GM19455 (cell line): ENCODE measurements at regions not wholly inside any gene's neighbourhood (a gene's known extent, or its start where the extent isn't known, plus 50 kb on each side); places are given as distances from the start of the nearest gene placed in this dataset.

Experiments used
- ATAC-seq: cut with Tn5 transposase; IDR thresholded peaks from one replicate; pipeline ENCODE4 v1.9.1; 2021; ENCODE audit not compliant: unreplicated experiment

DNA sequence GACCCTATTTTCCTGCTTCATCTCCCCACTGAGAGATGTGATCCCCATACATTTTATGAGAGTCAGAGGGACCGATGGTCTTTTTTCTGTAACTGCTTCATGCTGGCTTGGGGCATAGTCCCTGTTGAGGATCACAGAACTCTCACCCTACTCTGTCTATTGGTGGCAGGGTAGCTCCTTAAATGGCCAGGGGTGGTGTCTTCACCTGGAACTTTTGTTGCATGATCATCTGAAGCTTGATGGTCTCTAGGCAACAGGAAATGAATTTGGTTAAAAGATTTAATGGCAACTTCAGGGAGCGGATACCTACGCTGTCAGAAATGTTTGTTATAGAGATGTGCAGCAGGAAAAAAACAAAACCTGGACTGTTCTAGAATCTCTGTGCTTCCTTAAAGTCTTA is 87.0 kb upstream of the GLIS3 start:
- ATAC-seq: no peak

DNA sequence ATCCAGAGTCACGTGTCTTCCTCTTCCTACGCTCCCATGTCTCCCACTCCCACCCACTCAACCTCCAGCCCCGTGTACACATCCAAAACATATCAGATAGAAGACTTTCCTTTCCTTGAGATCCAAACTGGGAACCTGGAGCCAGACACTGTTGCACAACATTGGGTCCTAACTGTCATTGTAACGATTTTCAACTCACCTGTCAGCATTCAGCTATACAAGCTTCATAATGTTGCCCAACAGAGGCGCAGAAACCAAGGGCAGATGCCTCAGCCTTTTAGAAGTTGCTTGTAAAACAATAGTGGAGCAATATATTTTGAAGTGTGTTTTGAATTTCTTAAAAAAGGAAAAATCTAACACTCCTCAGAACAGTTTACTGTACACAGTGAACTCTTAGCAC is 84.9 kb upstream of the GLIS3 start:
- ATAC-seq: no peak

DNA sequence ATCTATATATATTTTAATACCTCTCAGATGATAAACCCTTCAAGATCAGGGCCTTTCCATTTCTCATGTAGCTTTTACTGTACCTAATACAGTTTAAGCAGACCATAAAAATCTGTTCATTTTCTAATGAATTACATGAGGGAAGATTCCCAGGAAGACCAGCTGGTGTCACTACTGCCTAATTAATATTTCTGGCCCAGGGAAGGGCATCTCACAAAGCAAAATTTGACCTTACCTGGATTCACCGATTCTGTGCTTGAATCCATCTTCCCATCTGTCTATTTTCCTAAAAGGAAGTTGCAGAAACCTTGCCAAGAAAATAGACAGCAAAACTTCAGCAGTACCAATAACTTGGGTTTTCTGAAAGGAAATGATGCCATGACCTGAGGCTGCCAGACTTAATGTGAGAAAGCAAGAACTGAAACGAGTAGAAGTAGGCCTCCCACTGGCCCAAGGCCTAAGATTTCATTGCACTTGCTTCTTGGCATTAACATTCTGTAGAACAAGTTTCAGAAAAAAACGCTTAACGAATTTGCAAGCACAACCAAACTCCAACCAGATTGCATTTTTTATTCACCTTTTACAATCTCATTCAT is 83.0 kb upstream of the GLIS3 start:
- no peak for ATAC-seq

DNA sequence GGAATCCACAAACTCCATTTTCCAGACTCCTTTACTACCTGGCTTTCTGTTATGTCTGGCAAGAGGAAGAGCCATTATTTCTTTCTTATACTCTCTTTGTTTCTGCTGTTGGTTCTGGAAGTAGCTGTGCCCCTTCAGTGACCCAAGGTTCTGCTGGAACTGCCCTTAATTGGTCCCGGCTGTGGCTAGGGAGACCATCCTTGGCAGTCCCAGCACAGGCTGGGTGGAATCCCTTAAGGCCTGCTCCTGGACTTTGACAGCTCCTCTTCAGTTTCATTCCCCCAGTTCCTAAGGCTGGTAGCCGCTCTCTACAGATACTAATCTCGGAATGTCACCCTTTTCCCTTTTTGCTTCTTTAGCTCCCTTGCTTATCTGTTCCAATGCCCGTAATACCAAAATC is 81.9 kb upstream of the GLIS3 start:
- no peak for ATAC-seq

DNA sequence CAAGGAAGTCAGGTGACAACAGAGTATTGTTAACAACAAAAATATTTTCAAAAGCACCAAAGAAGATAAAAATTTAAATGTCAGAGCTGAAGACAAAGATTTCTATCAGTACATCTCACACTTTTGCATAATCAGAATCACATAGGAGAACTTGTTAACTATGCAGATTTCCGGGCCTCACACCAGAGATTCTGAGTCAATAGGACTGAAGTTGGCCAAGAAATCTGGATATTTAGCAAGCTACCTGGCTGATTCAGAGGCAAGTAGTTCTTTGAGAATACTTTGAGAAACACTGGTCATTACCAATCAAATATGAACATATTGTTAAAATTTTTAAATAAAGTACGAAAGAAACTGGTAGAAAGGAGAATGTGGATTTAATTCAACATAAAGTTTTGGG is 80.5 kb upstream of the GLIS3 start:
- no peak for ATAC-seq

DNA sequence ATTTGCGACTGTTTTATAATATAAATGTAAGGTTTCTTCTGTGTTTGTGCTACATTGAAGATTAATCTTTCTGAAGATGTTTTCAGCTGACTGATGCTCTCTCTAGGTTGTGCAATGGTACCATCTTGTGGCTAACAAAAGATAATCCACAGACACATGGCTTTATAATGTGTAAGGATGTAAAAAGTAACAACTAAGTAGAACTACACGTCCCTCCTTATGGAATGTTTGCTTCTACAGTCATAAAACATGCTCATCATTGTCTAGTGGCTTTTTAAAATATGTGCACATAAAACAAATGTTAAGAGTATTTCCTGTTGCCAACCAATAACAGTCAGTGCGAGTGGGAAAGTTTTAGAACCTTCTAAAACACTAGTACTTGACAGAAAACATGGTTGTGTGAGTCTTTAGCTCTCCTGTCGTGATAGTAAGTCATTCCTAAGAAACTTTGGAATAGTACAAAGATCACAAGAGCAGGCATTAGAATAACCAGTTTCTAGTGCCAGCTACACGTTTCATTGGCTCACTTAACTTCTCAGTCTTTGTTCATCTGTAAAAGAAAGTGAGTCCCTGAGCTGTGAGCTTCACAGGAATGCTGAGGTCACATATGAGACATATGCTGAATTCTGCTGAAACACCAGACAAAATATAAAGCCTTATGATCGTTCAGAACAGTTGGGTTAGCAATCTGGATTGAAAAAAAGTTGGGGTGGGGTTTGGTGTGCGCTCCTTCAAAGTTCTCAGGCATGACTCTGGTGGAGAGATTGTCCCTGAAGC is 75.7 kb upstream of the GLIS3 start:
- no peak for ATAC-seq

DNA sequence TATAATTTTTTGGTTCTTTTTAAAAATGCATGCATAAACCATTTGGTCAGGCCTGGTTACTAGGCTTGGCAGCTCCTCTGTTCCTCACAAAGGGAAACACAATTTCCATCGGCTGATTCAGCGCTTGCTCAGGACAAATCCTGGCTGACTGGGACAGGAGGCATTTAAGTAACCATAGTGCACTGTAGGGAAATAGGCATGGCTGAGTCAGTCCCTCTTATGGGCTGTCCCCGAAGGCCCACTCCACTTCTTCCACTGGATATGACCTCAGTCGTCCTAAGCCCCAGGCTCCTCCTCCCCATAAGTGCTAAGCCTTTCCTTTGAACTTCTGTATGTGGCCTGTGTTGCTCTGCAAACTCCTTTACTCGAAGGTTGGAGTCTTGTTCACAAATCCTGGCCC is 71.2 kb upstream of the GLIS3 start:
- ATAC-seq: no peak

DNA sequence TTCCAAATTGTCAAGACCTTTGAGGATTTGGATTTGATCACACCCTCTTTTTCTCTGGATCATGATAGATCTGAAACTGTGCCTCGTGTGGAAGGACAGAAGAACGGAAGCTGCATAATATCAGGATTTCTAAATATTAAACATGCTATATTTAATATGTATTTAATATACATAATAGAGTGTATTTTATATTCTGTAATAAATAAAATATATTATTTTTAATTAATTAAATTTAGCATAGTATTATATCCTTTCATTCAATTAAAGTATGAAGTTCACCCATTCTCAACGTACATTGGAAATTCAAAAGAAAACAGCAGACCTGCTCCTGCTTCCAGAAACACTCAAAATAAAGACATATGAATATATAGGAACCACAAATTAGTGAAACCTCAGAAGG is 70.6 kb upstream of the GLIS3 start:
- ATAC-seq: no peak

DNA sequence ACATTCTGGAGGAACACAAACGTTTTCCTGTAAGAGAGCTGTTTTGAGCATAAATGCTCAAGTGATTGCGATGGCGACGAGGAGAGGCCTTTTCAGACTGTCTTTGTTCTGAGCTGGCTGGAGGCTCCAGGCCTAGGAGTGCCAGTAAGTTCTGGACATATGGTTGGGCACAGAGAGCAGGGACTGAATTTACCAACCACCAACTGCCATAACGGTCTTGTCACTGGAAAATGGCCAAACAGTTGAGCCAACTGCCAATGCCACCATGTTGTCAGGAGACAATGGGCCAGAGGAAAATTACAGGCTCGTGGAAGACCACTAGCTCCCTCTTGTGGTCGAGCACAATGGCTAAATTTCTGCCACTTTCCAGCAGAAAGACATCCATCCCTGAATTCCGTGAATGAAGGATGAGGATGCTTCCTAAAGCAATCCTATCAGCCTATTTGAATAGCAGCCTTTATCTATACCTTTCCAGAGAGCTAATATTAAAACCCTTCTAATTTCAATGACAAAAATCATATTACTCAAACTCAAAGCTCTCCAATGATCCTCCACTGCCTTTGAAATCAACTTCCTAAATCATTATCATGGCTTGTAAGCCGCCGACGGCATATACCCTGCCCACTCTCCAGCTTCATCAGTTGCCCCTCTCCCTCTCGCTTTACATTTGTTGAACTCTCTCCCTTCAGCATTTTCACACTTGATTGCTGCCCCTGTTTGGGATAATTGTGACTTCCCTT is 66.9 kb upstream of the GLIS3 start:
- ATAC-seq: no peak

DNA sequence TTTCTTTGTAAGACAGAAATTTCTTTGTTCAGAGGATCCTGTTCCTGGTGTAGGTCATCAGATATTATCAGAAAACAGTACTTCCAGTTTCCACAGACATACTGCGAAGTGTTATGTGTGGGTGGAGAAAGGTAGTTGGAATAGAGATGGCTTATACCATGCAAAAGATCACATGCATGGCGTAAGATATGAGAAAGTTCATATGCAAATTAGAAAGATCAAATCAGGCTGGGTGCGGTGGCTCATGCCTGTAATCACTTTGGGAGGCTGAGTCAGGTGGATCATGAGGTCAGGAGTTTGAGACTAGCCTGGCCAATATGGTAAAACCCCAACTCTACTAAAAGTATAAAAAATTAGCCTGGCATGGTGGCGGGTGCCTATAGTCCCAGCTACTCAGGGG is 65.2 kb upstream of the GLIS3 start:
- no peak for ATAC-seq

DNA sequence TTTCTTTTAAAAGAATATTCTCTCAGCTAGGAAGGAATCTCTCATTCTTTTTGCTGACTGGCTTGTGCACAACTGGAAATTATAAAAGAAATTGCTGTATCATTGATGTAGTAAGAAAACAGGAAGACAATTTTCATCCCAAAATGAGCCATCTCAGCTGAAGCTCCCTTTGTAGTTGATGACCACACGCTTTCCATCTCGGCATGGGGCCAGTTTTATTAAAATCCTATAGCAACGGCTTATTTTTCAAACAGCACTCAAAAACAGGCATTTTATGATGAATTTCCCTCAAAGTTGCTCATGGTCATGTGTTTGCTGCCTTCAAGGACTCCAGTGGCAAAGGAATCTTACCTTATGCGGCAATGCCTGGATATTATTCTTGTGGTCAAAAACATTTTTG is 62.4 kb upstream of the GLIS3 start:
- no peak for ATAC-seq

DNA sequence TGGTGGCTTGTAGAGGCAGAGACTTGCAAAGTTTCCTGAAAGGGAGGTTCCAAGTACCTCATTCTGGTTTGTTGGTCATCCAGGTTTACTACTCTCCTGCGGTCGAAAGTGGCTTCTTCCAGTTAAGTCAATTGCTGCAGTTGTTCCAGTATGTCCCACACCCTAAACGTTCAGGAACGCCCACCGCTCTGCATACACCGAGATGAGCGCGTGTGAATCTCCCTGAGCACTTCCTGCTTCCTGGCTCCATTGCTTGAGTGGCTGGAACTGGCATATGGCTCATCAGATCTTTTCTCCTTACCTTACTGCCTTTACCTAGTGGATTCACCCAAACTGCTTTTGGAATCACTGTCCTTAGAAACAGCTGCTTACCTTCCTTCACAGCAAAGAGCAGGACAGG is 59.1 kb upstream of the GLIS3 start:
- ATAC-seq: no peak

DNA sequence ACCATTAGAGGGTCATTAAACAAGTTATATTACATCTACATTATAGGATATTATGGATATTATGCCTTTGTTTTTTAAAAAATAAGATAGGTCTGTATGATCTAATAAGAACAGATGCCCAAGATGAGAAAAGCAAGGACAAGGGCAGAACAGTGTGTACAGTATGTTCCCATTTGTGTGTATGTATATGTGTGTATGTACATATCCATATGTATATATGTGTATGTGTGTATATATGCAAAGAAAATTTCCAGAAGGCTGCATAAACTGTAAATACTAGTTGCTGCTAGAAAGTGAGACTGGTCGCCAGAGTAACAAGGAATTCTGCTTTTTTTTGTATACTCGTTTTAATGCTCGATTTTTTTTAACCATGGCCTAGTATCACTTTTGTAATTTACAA is 58.1 kb upstream of the GLIS3 start:
- no peak for ATAC-seq

DNA sequence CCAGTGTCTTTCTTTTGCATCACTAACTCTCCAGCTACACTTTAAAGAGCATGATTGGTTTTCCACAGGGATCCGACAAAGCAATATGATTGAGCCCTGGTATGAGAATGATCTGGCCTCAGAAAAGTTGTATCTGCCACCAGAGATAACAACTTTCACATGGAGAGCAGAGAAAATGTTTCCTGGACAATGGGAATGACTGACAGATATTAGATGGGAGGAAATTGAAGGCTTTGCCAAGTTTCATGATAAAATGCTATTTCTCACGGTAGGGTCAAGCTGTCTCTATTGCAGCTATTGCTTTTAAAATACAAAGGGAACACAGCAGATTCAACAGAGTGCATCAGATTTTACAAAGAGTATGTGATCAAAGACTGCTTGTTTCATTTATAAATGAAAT is 56.4 kb upstream of the GLIS3 start:
- no peak for ATAC-seq

DNA sequence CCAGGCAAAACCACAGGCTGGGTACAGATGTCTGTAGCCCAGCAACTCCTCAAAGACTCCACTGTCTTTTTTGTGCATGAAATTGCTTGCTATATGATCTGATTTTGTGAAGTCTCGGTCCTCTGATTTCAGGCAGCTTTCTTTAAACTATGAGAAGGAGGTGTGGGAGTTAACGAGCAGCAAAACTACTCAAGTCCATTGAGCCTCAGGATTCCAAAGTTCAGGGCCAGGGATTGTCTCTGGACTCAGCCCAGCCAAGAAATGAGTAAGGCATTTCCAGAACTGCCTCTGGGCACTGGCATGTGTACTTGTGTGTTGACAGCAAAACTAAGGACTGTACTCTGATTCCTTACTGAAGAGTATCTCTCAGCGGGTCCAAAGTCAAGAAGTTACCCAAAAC is 53.4 kb upstream of the GLIS3 start:
- no peak for ATAC-seq

DNA sequence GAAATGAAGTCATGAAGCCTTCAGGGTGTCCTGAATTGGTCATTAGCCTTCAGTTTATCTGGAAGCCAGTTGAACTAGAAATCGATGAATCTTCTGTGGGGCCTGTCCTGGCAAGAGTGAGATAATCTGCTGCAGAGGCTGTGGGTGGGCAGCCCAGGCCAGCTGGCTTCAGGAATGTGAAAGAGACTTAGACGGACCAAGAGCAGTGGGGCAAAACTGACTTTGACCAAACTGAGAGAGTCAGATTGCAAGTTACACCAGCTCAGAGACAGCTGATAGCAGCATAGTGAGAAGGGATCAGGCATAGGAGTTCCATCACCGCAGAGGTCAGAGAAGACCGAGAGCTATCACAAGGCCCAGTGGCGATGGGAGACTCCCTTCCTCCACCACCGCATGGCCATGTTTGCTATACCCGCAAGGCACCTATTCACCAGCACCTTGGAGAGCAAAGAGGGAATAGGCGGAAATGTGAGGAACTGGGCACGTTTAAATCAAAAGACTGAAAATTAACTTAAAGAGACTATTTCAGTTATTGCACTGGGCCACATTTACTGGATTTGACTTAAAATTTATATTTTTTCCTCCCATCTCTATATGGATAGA is 50.0 kb upstream of the GLIS3 start:
- no peak for ATAC-seq
